ENCODE measurements at regions not wholly inside any gene's neighbourhood (a gene's known extent, or its start where the extent isn't known, plus 50 kb on each side); places are given as distances from the start of the nearest gene placed in this dataset.

DNA sequence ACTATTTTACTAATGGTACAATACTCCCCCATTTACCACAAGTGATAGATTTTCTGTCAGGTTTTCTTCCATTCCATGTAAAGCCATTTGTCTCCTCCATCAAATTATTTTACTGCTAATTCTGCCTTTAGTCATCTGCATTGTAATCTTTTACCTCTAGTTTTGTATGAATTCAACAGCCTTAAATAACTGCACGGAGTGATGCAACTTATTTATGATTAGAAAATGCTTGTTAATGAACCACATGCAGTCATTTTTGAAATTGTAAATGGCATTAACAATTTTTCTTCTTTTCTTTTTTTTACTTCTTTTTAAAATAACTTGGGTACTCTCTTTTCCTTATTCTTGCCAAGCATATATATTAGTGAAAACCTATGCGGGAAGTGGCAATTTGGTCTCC, 71.5 kb downstream of the RESF1 start:
- no peak for TF ChIP-seq EZH2 (IDR thresholded peaks at IDR 0.05; ENCODE audit: borderline replicate concordance)
- TF ChIP-seq, protein P1, sequence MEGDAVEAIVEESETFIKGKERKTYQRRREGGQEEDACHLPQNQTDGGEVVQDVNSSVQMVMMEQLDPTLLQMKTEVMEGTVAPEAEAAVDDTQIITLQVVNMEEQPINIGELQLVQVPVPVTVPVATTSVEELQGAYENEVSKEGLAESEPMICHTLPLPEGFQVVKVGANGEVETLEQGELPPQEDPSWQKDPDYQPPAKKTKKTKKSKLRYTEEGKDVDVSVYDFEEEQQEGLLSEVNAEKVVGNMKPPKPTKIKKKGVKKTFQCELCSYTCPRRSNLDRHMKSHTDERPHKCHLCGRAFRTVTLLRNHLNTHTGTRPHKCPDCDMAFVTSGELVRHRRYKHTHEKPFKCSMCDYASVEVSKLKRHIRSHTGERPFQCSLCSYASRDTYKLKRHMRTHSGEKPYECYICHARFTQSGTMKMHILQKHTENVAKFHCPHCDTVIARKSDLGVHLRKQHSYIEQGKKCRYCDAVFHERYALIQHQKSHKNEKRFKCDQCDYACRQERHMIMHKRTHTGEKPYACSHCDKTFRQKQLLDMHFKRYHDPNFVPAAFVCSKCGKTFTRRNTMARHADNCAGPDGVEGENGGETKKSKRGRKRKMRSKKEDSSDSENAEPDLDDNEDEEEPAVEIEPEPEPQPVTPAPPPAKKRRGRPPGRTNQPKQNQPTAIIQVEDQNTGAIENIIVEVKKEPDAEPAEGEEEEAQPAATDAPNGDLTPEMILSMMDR (IDR thresholded peaks at IDR 0.05; ENCODE audit: poor library complexity) = no peak
